GM10266 (cell line): ENCODE measurements at regions not wholly inside any gene's neighbourhood (a gene's known extent, or its start where the extent isn't known, plus 50 kb on each side); places are given as distances from the start of the nearest gene placed in this dataset.

Experiments
- DNase-seq: peaks from one replicate; pipeline ENCODE4 v3.0.0; 2012; ENCODE audit errors: extremely low spot score
- CTCF ChIP-seq: IDR thresholded peaks from 2 replicates; pipeline ENCODE4 v1.5.1; 2012; ENCODE audit warnings: mild to moderate bottlenecking, low read depth; ENCODE audit not compliant: control insufficient read depth, insufficient read depth; ENCODE audit errors: missing control alignments

DNA sequence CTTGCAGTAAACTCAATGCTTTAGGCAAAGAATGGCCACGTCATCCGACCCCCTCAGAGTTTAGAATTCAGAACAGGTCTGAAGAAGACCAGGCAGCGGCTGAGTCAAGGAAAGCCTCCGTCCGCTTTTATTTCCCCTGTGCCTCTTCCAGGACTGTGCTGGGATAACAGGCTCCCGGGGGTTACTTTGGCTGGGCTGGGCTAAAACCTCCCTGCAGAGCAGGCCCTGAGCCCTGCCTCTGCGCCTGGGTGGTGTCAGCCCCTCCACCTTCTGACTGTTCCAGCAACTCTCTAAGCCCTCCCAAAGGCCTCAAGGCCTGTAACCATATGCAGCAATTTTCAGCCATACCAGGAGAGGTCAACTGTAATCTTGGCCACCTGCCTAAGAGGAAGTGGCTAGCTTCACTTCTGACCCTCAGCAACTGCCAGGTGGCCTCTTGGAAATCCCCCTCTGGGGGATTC, 166.5 kb downstream of the RPIA start:
- no peak for TF ChIP-seq CTCF
- peak; percentile 18 for DNase-seq

DNA sequence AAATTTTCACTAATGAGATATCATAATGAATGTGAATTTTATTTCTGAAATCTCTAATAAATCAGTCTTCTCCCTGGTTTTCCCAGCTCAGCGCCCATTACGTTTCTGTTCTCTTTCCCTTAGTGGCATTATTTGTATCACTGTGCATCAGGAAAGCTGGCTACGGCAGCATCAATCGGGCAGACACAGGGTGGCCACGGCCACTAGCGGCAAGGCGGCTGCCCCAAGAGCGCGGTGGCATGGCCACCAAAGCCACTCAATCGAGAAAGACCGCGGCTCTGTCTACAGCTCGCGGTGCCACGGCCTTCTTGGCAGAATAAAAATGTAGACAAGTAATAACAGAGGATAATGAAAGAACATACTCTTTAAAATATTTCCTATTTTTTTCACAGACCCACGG, 168.0 kb downstream of the RPIA start:
- TF ChIP-seq CTCF: no peak
- no peak for DNase-seq

DNA sequence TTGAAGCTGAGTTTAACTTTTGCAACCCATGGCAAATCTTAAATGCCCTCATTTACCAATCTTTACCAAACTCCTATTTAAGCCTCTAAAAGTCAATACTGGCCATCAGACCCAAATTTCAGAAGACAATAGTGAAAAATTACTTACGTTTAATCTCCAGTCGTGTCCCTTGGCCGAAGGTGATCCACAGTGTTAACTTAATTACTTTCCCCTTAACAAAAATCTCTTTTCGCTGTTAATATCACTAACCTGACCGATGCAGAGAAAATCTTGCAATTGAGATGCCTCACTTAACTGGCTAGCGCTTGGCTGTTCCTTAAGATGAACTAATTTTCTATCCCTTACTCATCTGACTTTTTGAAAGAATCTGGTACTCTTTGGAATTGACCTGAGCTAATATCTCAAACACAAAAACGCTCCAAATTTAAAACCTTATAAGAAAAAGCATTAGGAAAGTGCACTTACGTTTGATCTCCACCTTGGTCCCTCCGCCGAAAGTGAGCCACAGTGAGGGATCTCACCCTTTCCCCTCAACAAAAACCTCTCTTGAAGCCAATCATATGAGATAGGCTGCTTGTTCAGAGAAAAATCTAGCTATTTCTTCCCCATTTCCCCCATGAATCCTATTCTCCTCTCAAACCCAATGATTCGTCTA, 169.1 kb downstream of the RPIA start:
- no peak for DNase-seq
- TF ChIP-seq CTCF: no peak

DNA sequence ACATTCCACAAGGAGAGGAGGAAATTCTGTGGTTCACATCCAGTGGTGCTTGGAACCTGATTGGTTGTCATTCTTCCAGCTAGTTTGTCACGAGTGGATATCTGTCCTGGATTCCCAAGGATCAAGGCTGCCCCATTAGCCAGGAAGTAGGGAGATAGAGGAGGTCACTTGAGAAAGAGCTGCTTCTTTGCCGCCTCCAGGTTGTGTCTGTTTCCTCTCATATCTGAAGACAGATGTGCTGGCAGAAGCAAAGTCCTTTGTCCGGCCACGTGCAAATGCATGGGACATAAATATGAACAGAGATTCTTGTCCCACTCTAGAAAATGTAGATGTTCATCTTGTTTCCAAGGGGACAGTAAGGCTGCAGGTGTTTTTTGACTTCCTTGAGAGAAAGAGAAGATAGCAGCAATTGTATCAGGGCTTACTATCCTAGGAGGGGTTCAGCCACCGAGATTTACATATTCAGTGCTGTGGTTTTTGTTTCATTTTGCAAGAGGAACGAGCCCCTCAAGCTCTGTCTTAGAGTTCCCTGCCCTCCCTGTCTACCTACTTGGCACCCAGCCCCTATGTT, 174.4 kb downstream of the RPIA start:
- DNase-seq: no peak
- no peak for TF ChIP-seq CTCF

DNA sequence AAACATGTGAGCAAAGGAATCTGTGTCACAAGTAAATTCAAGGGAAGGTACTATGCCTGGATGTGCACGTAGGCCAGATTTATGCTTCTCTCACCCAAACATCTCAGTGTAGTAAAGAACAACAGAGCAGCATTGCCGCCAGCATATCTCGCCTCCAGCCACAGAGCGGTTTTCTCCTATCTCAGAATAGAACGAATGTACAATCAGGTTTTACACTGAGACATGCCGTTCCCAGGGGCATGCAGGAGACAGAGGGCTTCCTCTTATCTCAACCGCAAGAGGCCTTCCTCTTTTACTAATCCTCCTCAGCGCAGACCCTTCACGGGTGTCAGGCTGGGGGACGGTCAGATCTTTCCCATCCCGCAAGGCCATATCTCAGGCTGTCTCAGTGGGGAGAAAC, 175.3 kb downstream of the RPIA start:
- TF ChIP-seq CTCF: no peak
- no peak for DNase-seq

DNA sequence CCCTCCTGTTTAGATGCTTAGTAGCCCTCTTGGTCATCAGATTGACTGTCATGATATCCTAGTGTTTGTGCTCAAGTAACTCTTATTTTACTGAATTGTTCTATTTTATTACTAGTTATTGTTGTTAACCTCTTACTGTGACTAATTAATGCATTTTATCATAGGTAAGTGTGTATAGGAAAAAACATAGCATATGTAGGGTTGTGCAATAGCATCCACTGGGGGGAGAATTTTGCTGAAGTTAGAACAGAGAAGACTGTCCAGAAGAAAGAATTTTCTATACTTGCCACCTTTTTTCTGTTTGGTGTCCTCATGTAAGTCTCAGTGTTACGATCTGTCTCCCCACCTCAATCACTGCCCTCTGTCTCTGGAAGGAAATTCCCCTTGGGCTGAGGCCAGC, 177.4 kb downstream of the RPIA start:
- DNase-seq: no peak

More for the DNA sequence above, 177.4 kb downstream of the RPIA start:
- no peak for TF ChIP-seq CTCF
